Transverse colon (tissue), 3 donors: ENCODE measurements at regions not wholly inside any gene's neighbourhood (a gene's known extent, or its start where the extent isn't known, plus 50 kb on each side); places are given as distances from the start of the nearest gene placed in this dataset.

Experiments used
- POLR2A ChIP-seq: fragments of 450-650 bp; IDR thresholded peaks from one replicate; pipeline ENCODE4 v1.6.1; 2016; ENCODE audit warnings: antibody characterized with exemption, mild to moderate bottlenecking, moderate library complexity
- TF ChIP-seq, protein P1 (sequence below), 5 experiments: fragments of 200-600 bp in 3 of 5; fragments of 450-650 bp in 2 of 5; sonication (generic) in 3 of 5; IDR thresholded peaks; 1 replicate in 2 of 5; 2 replicates in 3 of 5; pipeline ENCODE4 v1.5.1; 2016 to 2017; ENCODE audit warnings: antibody characterized with exemption in 5 of 5, inconsistent platforms in 3 of 5, mild to moderate bottlenecking in 2 of 5, moderate library complexity in 1 of 5

DNA sequence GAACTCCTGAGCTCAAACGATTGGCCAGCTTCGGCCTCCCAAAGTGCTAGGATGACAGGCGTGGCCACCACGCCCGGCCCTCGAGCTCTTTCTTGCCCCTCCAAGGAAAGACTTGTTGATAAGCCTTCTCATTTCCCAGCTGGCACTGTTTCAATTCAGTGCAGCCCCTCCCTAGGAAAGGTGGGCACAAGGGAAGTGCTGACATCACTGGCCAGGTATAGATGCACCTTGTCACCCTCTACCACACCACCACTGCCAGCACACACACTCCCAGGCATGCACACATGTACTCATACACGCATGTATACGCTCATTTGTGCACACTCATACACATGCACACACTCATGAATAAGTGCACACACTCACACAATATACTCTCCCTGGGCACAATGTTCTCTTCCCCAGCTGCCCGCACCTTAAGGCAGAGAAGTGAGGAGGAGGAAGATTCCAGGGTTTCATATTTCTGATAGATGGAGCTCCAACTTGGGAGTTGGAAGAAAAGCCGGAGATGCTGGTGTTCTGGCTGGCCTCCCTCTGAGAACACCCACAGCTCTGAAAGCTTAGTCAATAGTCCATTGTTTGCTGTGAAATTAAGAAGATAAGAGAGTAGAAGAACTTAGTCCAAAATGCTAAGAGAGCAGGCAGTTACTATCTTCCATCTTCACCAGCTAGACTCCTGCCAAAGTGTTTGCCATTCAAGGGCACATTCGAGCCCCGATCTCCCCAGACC, 196.7 kb downstream of the FOXO1 start:
- no peak for TF ChIP-seq POLR2A
- TF ChIP-seq, protein P1, sequence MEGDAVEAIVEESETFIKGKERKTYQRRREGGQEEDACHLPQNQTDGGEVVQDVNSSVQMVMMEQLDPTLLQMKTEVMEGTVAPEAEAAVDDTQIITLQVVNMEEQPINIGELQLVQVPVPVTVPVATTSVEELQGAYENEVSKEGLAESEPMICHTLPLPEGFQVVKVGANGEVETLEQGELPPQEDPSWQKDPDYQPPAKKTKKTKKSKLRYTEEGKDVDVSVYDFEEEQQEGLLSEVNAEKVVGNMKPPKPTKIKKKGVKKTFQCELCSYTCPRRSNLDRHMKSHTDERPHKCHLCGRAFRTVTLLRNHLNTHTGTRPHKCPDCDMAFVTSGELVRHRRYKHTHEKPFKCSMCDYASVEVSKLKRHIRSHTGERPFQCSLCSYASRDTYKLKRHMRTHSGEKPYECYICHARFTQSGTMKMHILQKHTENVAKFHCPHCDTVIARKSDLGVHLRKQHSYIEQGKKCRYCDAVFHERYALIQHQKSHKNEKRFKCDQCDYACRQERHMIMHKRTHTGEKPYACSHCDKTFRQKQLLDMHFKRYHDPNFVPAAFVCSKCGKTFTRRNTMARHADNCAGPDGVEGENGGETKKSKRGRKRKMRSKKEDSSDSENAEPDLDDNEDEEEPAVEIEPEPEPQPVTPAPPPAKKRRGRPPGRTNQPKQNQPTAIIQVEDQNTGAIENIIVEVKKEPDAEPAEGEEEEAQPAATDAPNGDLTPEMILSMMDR (IDR thresholded peaks at IDR 0.05): no peak
